A673 (cell line): ENCODE measurements at regions not wholly inside any gene's neighbourhood (a gene's known extent, or its start where the extent isn't known, plus 50 kb on each side); places are given as distances from the start of the nearest gene placed in this dataset.

Experiments used
- EZH2 ChIP-seq: fragments of 200-600 bp; sonication (generic); IDR thresholded peaks from 2 replicates; pipeline ENCODE4 v1.6.1; 2017; ENCODE audit warnings: borderline replicate concordance, low read depth, mild to moderate bottlenecking, mixed read lengths, antibody characterized with exemption, low read length; ENCODE audit not compliant: poor library complexity, severe bottlenecking
- TF ChIP-seq, protein P1 (sequence below): fragments of 300-800, 200-600 bp; sonication (generic); conservative IDR thresholded peaks from 2 replicates; pipeline ENCODE4 v1.5.1; 2017; ENCODE audit warnings: low read depth, mild to moderate bottlenecking, antibody characterized with exemption, low read length, moderate library complexity, mixed read lengths

DNA sequence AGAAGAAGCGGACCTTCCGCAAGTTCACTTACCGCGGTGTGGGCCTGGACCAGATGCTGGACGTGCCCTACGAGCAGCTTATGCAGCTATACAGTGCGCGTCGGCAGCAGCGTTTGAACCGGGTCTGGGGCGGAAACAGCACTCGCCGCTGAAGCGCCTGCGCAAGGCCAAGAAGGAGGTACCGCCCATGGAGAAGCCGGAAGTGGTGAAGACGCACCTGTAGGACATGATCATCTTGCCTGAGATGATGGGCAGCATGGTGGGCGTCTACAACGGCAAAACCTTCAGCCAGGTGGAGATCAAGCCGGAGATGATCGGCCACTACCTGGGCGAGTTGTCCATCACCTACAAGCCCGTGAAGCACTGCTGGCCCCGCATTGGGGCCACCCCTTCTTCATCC is 390.4 kb upstream of the MEIS2 start:
- TF ChIP-seq, protein P1, sequence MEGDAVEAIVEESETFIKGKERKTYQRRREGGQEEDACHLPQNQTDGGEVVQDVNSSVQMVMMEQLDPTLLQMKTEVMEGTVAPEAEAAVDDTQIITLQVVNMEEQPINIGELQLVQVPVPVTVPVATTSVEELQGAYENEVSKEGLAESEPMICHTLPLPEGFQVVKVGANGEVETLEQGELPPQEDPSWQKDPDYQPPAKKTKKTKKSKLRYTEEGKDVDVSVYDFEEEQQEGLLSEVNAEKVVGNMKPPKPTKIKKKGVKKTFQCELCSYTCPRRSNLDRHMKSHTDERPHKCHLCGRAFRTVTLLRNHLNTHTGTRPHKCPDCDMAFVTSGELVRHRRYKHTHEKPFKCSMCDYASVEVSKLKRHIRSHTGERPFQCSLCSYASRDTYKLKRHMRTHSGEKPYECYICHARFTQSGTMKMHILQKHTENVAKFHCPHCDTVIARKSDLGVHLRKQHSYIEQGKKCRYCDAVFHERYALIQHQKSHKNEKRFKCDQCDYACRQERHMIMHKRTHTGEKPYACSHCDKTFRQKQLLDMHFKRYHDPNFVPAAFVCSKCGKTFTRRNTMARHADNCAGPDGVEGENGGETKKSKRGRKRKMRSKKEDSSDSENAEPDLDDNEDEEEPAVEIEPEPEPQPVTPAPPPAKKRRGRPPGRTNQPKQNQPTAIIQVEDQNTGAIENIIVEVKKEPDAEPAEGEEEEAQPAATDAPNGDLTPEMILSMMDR, result no peak
- no peak for TF ChIP-seq EZH2
